ENCODE measurements at regions not wholly inside any gene's neighbourhood (a gene's known extent, or its start where the extent isn't known, plus 50 kb on each side); places are given as distances from the start of the nearest gene placed in this dataset.

GRCh38 chr10:85284778-85285770, 956.7 kb downstream of the CCSER2 start:
- Mint-ChIP-seq H3K4me3 (no peak overlapping the region), H3K4me1 (no peaks in the 10 kb centered on the region), H3K9me3 (peaks cover 31% of the 10 kb centered on the region), H3K27ac (no peak overlapping the region), H3K27me3 (ENCODE audit: low read depth) (no peaks in the 10 kb centered on the region), H3K36me3 (peaks cover 3% of the 10 kb centered on the region; the same call in 1 of the 2 replicates)
- CTCF ChIA-PET: no interaction called here
- DNase-seq (ENCODE audit: low spot score): no peak
- TF ChIP-seq, protein P1, sequence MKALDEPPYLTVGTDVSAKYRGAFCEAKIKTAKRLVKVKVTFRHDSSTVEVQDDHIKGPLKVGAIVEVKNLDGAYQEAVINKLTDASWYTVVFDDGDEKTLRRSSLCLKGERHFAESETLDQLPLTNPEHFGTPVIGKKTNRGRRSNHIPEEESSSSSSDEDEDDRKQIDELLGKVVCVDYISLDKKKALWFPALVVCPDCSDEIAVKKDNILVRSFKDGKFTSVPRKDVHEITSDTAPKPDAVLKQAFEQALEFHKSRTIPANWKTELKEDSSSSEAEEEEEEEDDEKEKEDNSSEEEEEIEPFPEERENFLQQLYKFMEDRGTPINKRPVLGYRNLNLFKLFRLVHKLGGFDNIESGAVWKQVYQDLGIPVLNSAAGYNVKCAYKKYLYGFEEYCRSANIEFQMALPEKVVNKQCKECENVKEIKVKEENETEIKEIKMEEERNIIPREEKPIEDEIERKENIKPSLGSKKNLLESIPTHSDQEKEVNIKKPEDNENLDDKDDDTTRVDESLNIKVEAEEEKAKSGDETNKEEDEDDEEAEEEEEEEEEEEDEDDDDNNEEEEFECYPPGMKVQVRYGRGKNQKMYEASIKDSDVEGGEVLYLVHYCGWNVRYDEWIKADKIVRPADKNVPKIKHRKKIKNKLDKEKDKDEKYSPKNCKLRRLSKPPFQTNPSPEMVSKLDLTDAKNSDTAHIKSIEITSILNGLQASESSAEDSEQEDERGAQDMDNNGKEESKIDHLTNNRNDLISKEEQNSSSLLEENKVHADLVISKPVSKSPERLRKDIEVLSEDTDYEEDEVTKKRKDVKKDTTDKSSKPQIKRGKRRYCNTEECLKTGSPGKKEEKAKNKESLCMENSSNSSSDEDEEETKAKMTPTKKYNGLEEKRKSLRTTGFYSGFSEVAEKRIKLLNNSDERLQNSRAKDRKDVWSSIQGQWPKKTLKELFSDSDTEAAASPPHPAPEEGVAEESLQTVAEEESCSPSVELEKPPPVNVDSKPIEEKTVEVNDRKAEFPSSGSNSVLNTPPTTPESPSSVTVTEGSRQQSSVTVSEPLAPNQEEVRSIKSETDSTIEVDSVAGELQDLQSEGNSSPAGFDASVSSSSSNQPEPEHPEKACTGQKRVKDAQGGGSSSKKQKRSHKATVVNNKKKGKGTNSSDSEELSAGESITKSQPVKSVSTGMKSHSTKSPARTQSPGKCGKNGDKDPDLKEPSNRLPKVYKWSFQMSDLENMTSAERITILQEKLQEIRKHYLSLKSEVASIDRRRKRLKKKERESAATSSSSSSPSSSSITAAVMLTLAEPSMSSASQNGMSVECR (CRISPR knock-in tag; IDR thresholded peaks at IDR 0.05; ENCODE audit: borderline replicate concordance): no peak
- TF ChIP-seq ZNF671 (CRISPR knock-in tag; IDR thresholded peaks at IDR 0.05): no peak
- TF ChIP-seq PREB (CRISPR knock-in tag; IDR thresholded peaks at IDR 0.05; ENCODE audit: borderline replicate concordance): no peak
- TF ChIP-seq IRF1 (CRISPR knock-in tag; IDR thresholded peaks at IDR 0.05): no peak
- TF ChIP-seq SOX15 (CRISPR knock-in tag; IDR thresholded peaks at IDR 0.05): no peak
- TF ChIP-seq CDX4 (CRISPR knock-in tag; IDR thresholded peaks at IDR 0.05; ENCODE audit: borderline replicate concordance): no peak
- no peak for TF ChIP-seq TCF7 (CRISPR knock-in tag; IDR thresholded peaks at IDR 0.05; ENCODE audit: low read depth)
- TF ChIP-seq NR1H2 (CRISPR knock-in tag; IDR thresholded peaks at IDR 0.05): no peak
- no peak for TF ChIP-seq HMGA2 (CRISPR knock-in tag; IDR thresholded peaks at IDR 0.05)
- TF ChIP-seq ESRRA (CRISPR knock-in tag; IDR thresholded peaks at IDR 0.05; ENCODE audit: borderline replicate concordance): no peak
- no peak for TF ChIP-seq ZNF512 (CRISPR knock-in tag; IDR thresholded peaks at IDR 0.05; ENCODE audit: borderline replicate concordance)
- no peak for TF ChIP-seq ZNF263 (CRISPR knock-in tag; IDR thresholded peaks at IDR 0.05; ENCODE audit: low read depth)
- TF ChIP-seq FOXP4 (CRISPR knock-in tag; IDR thresholded peaks at IDR 0.05): no peak
- no peak for TF ChIP-seq NFYB (CRISPR knock-in tag; conservative IDR thresholded peaks at IDR 0.05; ENCODE audit: low read depth)
- no peak for TF ChIP-seq ATF1 (CRISPR knock-in tag; IDR thresholded peaks at IDR 0.05)
- TF ChIP-seq ATF3 (CRISPR knock-in tag; conservative IDR thresholded peaks at IDR 0.05): no peak
- TF ChIP-seq USF2 (CRISPR knock-in tag; IDR thresholded peaks at IDR 0.05): no peak
- TF ChIP-seq, protein P2, sequence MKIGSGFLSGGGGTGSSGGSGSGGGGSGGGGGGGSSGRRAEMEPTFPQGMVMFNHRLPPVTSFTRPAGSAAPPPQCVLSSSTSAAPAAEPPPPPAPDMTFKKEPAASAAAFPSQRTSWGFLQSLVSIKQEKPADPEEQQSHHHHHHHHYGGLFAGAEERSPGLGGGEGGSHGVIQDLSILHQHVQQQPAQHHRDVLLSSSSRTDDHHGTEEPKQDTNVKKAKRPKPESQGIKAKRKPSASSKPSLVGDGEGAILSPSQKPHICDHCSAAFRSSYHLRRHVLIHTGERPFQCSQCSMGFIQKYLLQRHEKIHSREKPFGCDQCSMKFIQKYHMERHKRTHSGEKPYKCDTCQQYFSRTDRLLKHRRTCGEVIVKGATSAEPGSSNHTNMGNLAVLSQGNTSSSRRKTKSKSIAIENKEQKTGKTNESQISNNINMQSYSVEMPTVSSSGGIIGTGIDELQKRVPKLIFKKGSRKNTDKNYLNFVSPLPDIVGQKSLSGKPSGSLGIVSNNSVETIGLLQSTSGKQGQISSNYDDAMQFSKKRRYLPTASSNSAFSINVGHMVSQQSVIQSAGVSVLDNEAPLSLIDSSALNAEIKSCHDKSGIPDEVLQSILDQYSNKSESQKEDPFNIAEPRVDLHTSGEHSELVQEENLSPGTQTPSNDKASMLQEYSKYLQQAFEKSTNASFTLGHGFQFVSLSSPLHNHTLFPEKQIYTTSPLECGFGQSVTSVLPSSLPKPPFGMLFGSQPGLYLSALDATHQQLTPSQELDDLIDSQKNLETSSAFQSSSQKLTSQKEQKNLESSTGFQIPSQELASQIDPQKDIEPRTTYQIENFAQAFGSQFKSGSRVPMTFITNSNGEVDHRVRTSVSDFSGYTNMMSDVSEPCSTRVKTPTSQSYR (CRISPR knock-in tag; IDR thresholded peaks at IDR 0.05): no peak
- no peak for ATAC-seq
- POLR2A ChIA-PET: no interaction called here

Measured in WTC11 (cell line).